ENCODE measurements at regions not wholly inside any gene's neighbourhood (a gene's known extent, or its start where the extent isn't known, plus 50 kb on each side); places are given as distances from the start of the nearest gene placed in this dataset.

- TF ChIP-seq CTCF (IDR thresholded peaks at IDR 0.05) (no peak), EZH2 (IDR thresholded peaks at IDR 0.05) (no peak)
Measured at GRCh38 chrX:128142745-128143144, 90.5 kb upstream of the ACTRT1 start.
